WTC11 (cell line): ENCODE measurements at regions not wholly inside any gene's neighbourhood (a gene's known extent, or its start where the extent isn't known, plus 50 kb on each side); places are given as distances from the start of the nearest gene placed in this dataset.

Source experiments
- ATAC-seq: fragments of 200-7000 bp; cut with Tn5 transposase; 2 replicates; pipeline ENCODE4 v1.10.0; 2021; ENCODE audit warnings: mild to moderate bottlenecking, moderate library complexity
- CTCF ChIA-PET: fragments of 300-600 bp; sonication (Branson Sonifier 250); formaldehyde crosslinking; loops from one replicate; lab custom pipeline; 2021; ENCODE audit warnings: antibody characterized with exemption; lab: Charles Lee
- POLR2A ChIA-PET: fragments of 350-600 bp; sonication (Branson Sonifier 250); formaldehyde crosslinking; loops from one replicate; lab custom pipeline; 2021; ENCODE audit warnings: antibody characterized with exemption; lab: Charles Lee
- DNase-seq: peaks from one replicate; pipeline ENCODE4 v3.0.0; 2021; ENCODE audit warnings: low spot score
- H3K27ac Mint-ChIP-seq: 2 replicates; pipeline ENCODE4 v1.8.0; 2021; ENCODE audit warnings: mixed read lengths
- H3K27me3 Mint-ChIP-seq: 2 replicates; pipeline ENCODE4 v1.8.0; 2021; ENCODE audit warnings: low read depth, mild to moderate bottlenecking, moderate library complexity, mixed read lengths
- H3K36me3 Mint-ChIP-seq: 2 replicates; pipeline ENCODE4 v1.8.0; 2021; ENCODE audit warnings: mixed read lengths
- H3K4me1 Mint-ChIP-seq: 2 replicates; pipeline ENCODE4 v1.8.0; 2022; ENCODE audit warnings: mixed read lengths
- H3K4me3 Mint-ChIP-seq: 2 replicates; pipeline ENCODE4 v1.8.0; 2021; ENCODE audit warnings: mild to moderate bottlenecking, moderate library complexity, mixed read lengths
- H3K9me3 Mint-ChIP-seq: 2 replicates; pipeline ENCODE4 v1.8.0; 2021; ENCODE audit warnings: mixed read lengths
- AR ChIP-seq: fragments of 250-450 bp; sonication (Bioruptor Pico); IDR thresholded peaks from 2 replicates; pipeline ENCODE4 v1.9.0; 2021; ENCODE audit warnings: mild to moderate bottlenecking
- ATF2 ChIP-seq: sonication (generic); formaldehyde crosslinking; IDR thresholded peaks from 2 replicates; pipeline ENCODE4 v1.8.1; 2022; ENCODE audit warnings: low read depth, missing genetic modification reagents, borderline replicate concordance
- ATF3 ChIP-seq: sonication (generic); formaldehyde crosslinking; conservative IDR thresholded peaks from 2 replicates; pipeline ENCODE4 v1.8.1; 2022; ENCODE audit warnings: mild to moderate bottlenecking, missing genetic modification reagents
- CBFB ChIP-seq: sonication (generic); formaldehyde crosslinking; IDR thresholded peaks from 2 replicates; pipeline ENCODE4 v1.8.1; 2022; ENCODE audit warnings: mild to moderate bottlenecking, low read depth, missing genetic modification reagents
- CDX4 ChIP-seq: fragments of 250-450 bp; sonication (Bioruptor Pico); IDR thresholded peaks from 2 replicates; pipeline ENCODE4 v1.9.0; 2021; ENCODE audit warnings: moderate library complexity, mild to moderate bottlenecking, inconsistent platforms, borderline replicate concordance
- CREB1 ChIP-seq: sonication (generic); formaldehyde crosslinking; IDR thresholded peaks from 2 replicates; pipeline ENCODE4 v1.8.0; 2023; ENCODE audit warnings: mild to moderate bottlenecking, missing genetic modification reagents
- CTCF ChIP-seq: fragments of 200-600 bp; IDR thresholded peaks from 2 replicates; pipeline ENCODE4 v1.8.0; 2022; ENCODE audit warnings: antibody characterized with exemption
- E2F1 ChIP-seq: sonication (generic); formaldehyde crosslinking; IDR thresholded peaks from 2 replicates; pipeline ENCODE4 v1.8.0; 2022; ENCODE audit warnings: mild to moderate bottlenecking, missing genetic modification reagents
- ESRRA ChIP-seq: sonication (generic); formaldehyde crosslinking; IDR thresholded peaks from 2 replicates; pipeline ENCODE4 v1.8.1; 2022; ENCODE audit warnings: mild to moderate bottlenecking, missing genetic modification reagents, borderline replicate concordance
- IRF2 ChIP-seq: sonication (generic); formaldehyde crosslinking; IDR thresholded peaks from 2 replicates; pipeline ENCODE4 v1.8.0; 2022; ENCODE audit warnings: low read depth, missing genetic modification reagents, borderline replicate concordance
- JUN ChIP-seq: sonication (generic); formaldehyde crosslinking; IDR thresholded peaks from 2 replicates; pipeline ENCODE4 v1.8.0; 2023; ENCODE audit warnings: mild to moderate bottlenecking, missing genetic modification reagents
- MXD4 ChIP-seq: fragments of 250-450 bp; sonication (Bioruptor Pico); IDR thresholded peaks from 2 replicates; pipeline ENCODE4 v1.8.0; 2021; ENCODE audit warnings: mild to moderate bottlenecking, moderate library complexity, borderline replicate concordance
- NFATC4 ChIP-seq: fragments of 250-450 bp; sonication (Bioruptor Pico); IDR thresholded peaks from 2 replicates; pipeline ENCODE4 v1.9.0; 2021; ENCODE audit warnings: mild to moderate bottlenecking
- NR1H2 ChIP-seq: sonication (generic); formaldehyde crosslinking; IDR thresholded peaks from 2 replicates; pipeline ENCODE4 v1.9.0; 2021; ENCODE audit warnings: mild to moderate bottlenecking, moderate library complexity, missing genetic modification reagents
- OVOL2 ChIP-seq: fragments of 250-450 bp; sonication (Bioruptor Pico); IDR thresholded peaks from 2 replicates; pipeline ENCODE4 v1.9.0; 2021; ENCODE audit warnings: mild to moderate bottlenecking, borderline replicate concordance
- PREB ChIP-seq: sonication (generic); formaldehyde crosslinking; IDR thresholded peaks from 2 replicates; pipeline ENCODE4 v1.8.1; 2022; ENCODE audit warnings: mild to moderate bottlenecking, missing genetic modification reagents, moderate library complexity, borderline replicate concordance
- SP1 ChIP-seq: sonication (generic); formaldehyde crosslinking; conservative IDR thresholded peaks from 2 replicates; pipeline ENCODE4 v1.8.1; 2022; ENCODE audit warnings: missing genetic modification reagents
- ZNF121 ChIP-seq: sonication (generic); formaldehyde crosslinking; IDR thresholded peaks from 2 replicates; pipeline ENCODE4 v1.8.0; 2023; ENCODE audit warnings: missing genetic modification reagents
- ZNF416 ChIP-seq: fragments of 250-450 bp; sonication (Bioruptor Pico); IDR thresholded peaks from 2 replicates; pipeline ENCODE4 v1.9.0; 2021; ENCODE audit warnings: mild to moderate bottlenecking, inconsistent platforms
- ZSCAN18 ChIP-seq: fragments of 250-450 bp; sonication (Bioruptor Pico); IDR thresholded peaks from 2 replicates; pipeline ENCODE4 v2.1.2; 2022; ENCODE audit warnings: mild to moderate bottlenecking, moderate library complexity

- no peaks in the 10 kb centered on the region for H3K36me3 Mint-ChIP-seq
- H3K27ac Mint-ChIP-seq: no peak overlapping the region
- no peak for ATAC-seq
- H3K27me3 Mint-ChIP-seq: no peaks in the 10 kb centered on the region
- TF ChIP-seq AR (CRISPR knock-in tag) (no peak), E2F1 (no peak), IRF2 (CRISPR knock-in tag) (no peak), PREB (CRISPR knock-in tag) (no peak), ZSCAN18 (CRISPR knock-in tag) (no peak), NFATC4 (CRISPR knock-in tag) (no peak), CBFB (no peak), JUN (CRISPR knock-in tag) (no peak), ZNF121 (no peak), CREB1 (CRISPR knock-in tag) (no peak), ATF2 (CRISPR knock-in tag) (no peak), CDX4 (CRISPR knock-in tag) (no peak), CTCF (no peak), OVOL2 (CRISPR knock-in tag) (no peak), SP1 (CRISPR knock-in tag) (no peak), ZNF416 (no peak), ATF3 (no peak), ESRRA (CRISPR knock-in tag) (no peak), MXD4 (CRISPR knock-in tag) (no peak), NR1H2 (no peak)
- H3K4me3 Mint-ChIP-seq: no peak overlapping the region
- no peak for DNase-seq
- CTCF ChIA-PET: no interaction called here
- peaks cover 3% of the 10 kb centered on the region; the same call in 1 of the 2 replicates for H3K9me3 Mint-ChIP-seq
- peaks cover 22% of the 10 kb centered on the region for H3K4me1 Mint-ChIP-seq
- POLR2A ChIA-PET: no interaction called here
Measured at GRCh38 chr16:63995025-63995424, 1126.8 kb downstream of the CDH11 start.
